ENCODE measurements at regions not wholly inside any gene's neighbourhood (a gene's known extent, or its start where the extent isn't known, plus 50 kb on each side); places are given as distances from the start of the nearest gene placed in this dataset.
"Not testable (repeated sequence)": the region's sequence is repeated elsewhere in the genome, so short reads cannot be mapped to it uniquely, and the experiment has no call there.

- H3K27me3 ChIP-seq (ENCODE audit: control insufficient read depth, insufficient read depth, low read length) = no peaks in the 10 kb centered on the region
- DNase-seq (no peak), ATAC-seq (ENCODE audit: low read depth in 2 of 2) (no peak)
- peaks cover 0 to 2% (median 0%) of the 10 kb centered on the region in 4 donors for H3K4me1 Mint-ChIP-seq
- peaks cover 4% of the 10 kb centered on the region for H3K27me3 Mint-ChIP-seq
- peaks cover 0 to 15% (median 9%) of the 10 kb centered on the region in 7 donors for H3K9me3 Mint-ChIP-seq
- H3K27ac Mint-ChIP-seq = no peak overlapping the region
- peaks cover 16% of the 10 kb centered on the region for H3K36me3 Mint-ChIP-seq
- H3K36me3 ChIP-seq (ENCODE audit: control insufficient read depth, insufficient read depth, low read length) = no peaks in the 10 kb centered on the region
- H3K27ac ChIP-seq (ENCODE audit: insufficient read depth, low read length, poor library complexity, severe bottlenecking) = no peak overlapping the region
- peaks cover 11 to 16% of the 10 kb centered on the region in 2 experiments for H3K9me3 ChIP-seq (ENCODE audit: control insufficient read depth in 2 of 2, low read length in 2 of 2)
- H3K4me3 ChIP-seq (ENCODE audit: low read depth, low read length) = no peak overlapping the region
- no peaks in the 10 kb centered on the region for H3K4me1 ChIP-seq (ENCODE audit: control insufficient read depth, insufficient read depth, low read length, poor library complexity, severe bottlenecking)
- H3K4me3 Mint-ChIP-seq = no peak overlapping the region
Measured at GRCh38 chr6:158900663-158901312, 81.6 kb upstream of the EZR start.

- H3K27ac ChIP-seq (ENCODE audit: insufficient read depth, low read length, poor library complexity, severe bottlenecking) = no peak overlapping the region
- Mint-ChIP-seq H3K4me3 (no peak overlapping the region), H3K27ac (no peak overlapping the region), H3K36me3 (peaks cover 6% of the 10 kb centered on the region), H3K27me3 (no peaks in the 10 kb centered on the region), H3K4me1 (peaks cover 0 to 2% (median 0%) of the 10 kb centered on the region in 4 donors), H3K9me3 (no peaks in the 10 kb centered on the region)
- H3K27me3 ChIP-seq (ENCODE audit: control insufficient read depth, insufficient read depth, low read length) = no peaks in the 10 kb centered on the region
- no peaks in the 10 kb centered on the region for H3K9me3 ChIP-seq (ENCODE audit: control insufficient read depth in 2 of 2, low read length in 2 of 2)
- no peak for DNase-seq
- no peaks in the 10 kb centered on the region for H3K36me3 ChIP-seq (ENCODE audit: control insufficient read depth, insufficient read depth, low read length)
- H3K4me3 ChIP-seq (ENCODE audit: low read depth, low read length) = no peak overlapping the region
- no peaks in the 10 kb centered on the region for H3K4me1 ChIP-seq (ENCODE audit: control insufficient read depth, insufficient read depth, low read length, poor library complexity, severe bottlenecking)
- no peak for ATAC-seq (ENCODE audit: low read depth in 2 of 2)
Measured at GRCh38 chr6:158897236-158897635, 78.1 kb upstream of the EZR start.

DNA sequence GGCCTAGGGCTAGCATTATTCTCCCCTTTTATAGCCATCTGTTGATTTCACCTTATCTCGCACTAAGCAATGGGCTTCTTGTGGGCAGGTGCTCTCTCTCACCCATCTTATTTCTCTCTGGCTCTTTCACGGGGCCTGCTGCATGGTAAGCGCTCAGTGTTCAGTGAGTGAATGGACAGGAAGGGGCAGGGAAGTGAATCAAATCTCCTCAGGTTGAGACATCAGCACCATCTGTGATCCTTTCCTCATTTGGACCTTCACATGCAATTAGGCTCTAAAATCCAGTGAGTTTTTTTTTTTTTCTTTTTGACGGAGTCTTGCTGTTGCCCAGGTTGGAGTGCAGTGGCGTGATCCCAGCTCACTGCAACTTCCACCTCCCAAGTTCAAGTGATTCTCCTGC, 76.5 kb upstream of the EZR start:
- Histone ChIP-seq H3K4me3 (ENCODE audit: low read depth, low read length) (no peak overlapping the region), H3K4me1 (ENCODE audit: control insufficient read depth, insufficient read depth, low read length, poor library complexity, severe bottlenecking) (no peaks in the 10 kb centered on the region), H3K27me3 (ENCODE audit: control insufficient read depth, insufficient read depth, low read length) (no peaks in the 10 kb centered on the region), H3K27ac (ENCODE audit: insufficient read depth, low read length, poor library complexity, severe bottlenecking) (no peak overlapping the region), H3K36me3 (ENCODE audit: control insufficient read depth, insufficient read depth, low read length) (no peaks in the 10 kb centered on the region), H3K9me3 (ENCODE audit: control insufficient read depth in 2 of 2, low read length in 2 of 2) (no peaks in the 10 kb centered on the region)
- Mint-ChIP-seq H3K4me3 (no peak overlapping the region), H3K4me1 (peaks cover 0 to 2% (median 0%) of the 10 kb centered on the region in 4 donors), H3K36me3 (peaks cover 6% of the 10 kb centered on the region), H3K27ac (no peak overlapping the region), H3K9me3 (no peaks in the 10 kb centered on the region), H3K27me3 (no peaks in the 10 kb centered on the region)
- no peak for ATAC-seq (ENCODE audit: low read depth in 2 of 2)
- no peak for DNase-seq

DNA sequence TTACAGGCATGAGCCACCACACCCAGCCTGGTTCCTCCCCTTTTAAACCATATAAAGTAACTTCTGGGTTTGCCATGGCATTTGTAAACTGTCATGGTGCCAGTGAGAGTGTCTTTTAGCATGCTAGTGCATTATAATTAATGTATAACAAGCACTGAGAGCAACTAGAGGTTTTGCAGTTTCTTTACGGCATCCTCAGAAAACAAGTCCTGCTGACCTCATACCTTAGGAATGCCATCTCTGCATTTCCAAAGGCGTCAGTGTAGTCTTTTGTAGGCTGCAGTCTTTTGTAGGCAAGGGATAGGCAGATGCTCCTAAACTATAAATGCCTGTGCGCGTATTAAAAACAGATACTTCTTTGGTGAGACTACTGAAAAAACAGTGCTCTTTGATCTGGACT, 75.0 kb upstream of the EZR start:
- H3K36me3 ChIP-seq (ENCODE audit: control insufficient read depth, insufficient read depth, low read length) = no peaks in the 10 kb centered on the region
- DNase-seq = no peak
- no peaks in the 10 kb centered on the region for H3K27me3 ChIP-seq (ENCODE audit: control insufficient read depth, insufficient read depth, low read length)
- no peak overlapping the region for H3K27ac Mint-ChIP-seq
- no peaks in the 10 kb centered on the region for H3K9me3 ChIP-seq (ENCODE audit: control insufficient read depth in 2 of 2, low read length in 2 of 2)
- H3K27me3 Mint-ChIP-seq = no peaks in the 10 kb centered on the region
- H3K4me1 ChIP-seq (ENCODE audit: control insufficient read depth, insufficient read depth, low read length, poor library complexity, severe bottlenecking) = no peaks in the 10 kb centered on the region
- H3K4me3 Mint-ChIP-seq = no peak overlapping the region
- peaks cover 6% of the 10 kb centered on the region for H3K36me3 Mint-ChIP-seq
- no peaks in the 10 kb centered on the region for H3K9me3 Mint-ChIP-seq
- no peak overlapping the region for H3K27ac ChIP-seq (ENCODE audit: insufficient read depth, low read length, poor library complexity, severe bottlenecking)
- no peak for ATAC-seq (ENCODE audit: low read depth in 2 of 2)
- no peak overlapping the region for H3K4me3 ChIP-seq (ENCODE audit: low read depth, low read length)
- peaks cover 0 to 2% (median 0%) of the 10 kb centered on the region in 4 donors for H3K4me1 Mint-ChIP-seq

DNA sequence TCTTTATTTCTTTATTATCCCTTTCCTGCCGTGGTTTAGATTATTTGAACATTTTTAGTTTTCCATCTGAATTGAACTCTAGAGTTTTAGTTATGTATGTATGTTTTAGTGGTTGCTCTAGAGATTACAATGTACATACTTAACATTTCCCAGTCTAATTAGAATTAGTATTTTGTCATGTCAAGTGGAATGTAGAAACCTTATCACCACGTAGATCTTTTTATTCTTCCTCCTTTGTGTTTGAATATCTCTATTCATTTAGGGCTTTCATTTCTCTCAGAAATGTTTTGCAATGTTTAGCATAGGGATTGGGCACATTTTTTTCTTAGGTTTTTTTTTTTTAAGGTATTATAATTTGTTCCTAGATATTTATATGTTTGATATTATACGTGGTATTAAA, 73.1 kb upstream of the EZR start:
- Histone ChIP-seq H3K27ac (ENCODE audit: insufficient read depth, low read length, poor library complexity, severe bottlenecking) (no peak overlapping the region), H3K27me3 (ENCODE audit: control insufficient read depth, insufficient read depth, low read length) (no peaks in the 10 kb centered on the region), H3K4me1 (ENCODE audit: control insufficient read depth, insufficient read depth, low read length, poor library complexity, severe bottlenecking) (no peaks in the 10 kb centered on the region), H3K4me3 (ENCODE audit: low read depth, low read length) (no peak overlapping the region), H3K9me3 (ENCODE audit: control insufficient read depth in 2 of 2, low read length in 2 of 2) (no peaks in the 10 kb centered on the region), H3K36me3 (ENCODE audit: control insufficient read depth, insufficient read depth, low read length) (no peaks in the 10 kb centered on the region)
- peaks cover 0 to 2% (median 0%) of the 10 kb centered on the region in 4 donors for H3K4me1 Mint-ChIP-seq
- ATAC-seq (ENCODE audit: low read depth in 2 of 2) = no peak
- no peak for DNase-seq
- no peaks in the 10 kb centered on the region for H3K27me3 Mint-ChIP-seq
- H3K36me3 Mint-ChIP-seq = no peaks in the 10 kb centered on the region
- no peaks in the 10 kb centered on the region for H3K9me3 Mint-ChIP-seq
- no peak overlapping the region for H3K27ac Mint-ChIP-seq
- no peak overlapping the region for H3K4me3 Mint-ChIP-seq

DNA sequence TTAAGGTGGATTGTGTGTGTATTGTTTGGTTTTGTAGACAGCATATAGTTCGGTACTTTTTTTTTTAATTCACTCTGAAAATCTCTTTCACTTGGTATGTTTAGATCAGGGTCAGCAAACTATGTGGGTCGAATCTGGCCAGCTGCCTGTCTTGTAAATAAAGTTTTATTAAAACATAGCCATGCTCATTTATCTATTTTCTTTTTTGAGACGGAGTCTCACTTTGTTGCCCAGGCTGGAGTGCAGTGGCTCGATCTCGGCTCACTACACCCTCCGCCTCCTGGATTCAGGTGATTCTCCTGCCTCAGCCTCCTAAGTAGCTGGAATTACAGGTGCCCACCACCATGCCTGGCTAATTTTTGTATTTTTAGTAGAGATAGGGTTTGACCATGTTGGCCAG, 72.4 kb upstream of the EZR start:
- not testable (repeated sequence) for H3K36me3 Mint-ChIP-seq; ATAC-seq (ENCODE audit: low read depth in 2 of 2); H3K4me1 Mint-ChIP-seq; H3K4me1 ChIP-seq (ENCODE audit: control insufficient read depth, insufficient read depth, low read length, poor library complexity, severe bottlenecking); H3K27me3 Mint-ChIP-seq; H3K27me3 ChIP-seq (ENCODE audit: control insufficient read depth, insufficient read depth, low read length); H3K4me3 Mint-ChIP-seq; DNase-seq; H3K27ac ChIP-seq (ENCODE audit: insufficient read depth, low read length, poor library complexity, severe bottlenecking); H3K9me3 ChIP-seq (ENCODE audit: control insufficient read depth in 2 of 2, low read length in 2 of 2); H3K36me3 ChIP-seq (ENCODE audit: control insufficient read depth, insufficient read depth, low read length); H3K9me3 Mint-ChIP-seq; H3K4me3 ChIP-seq (ENCODE audit: low read depth, low read length)
- H3K27ac Mint-ChIP-seq = peak overlapping the region in 1 of 3 donors; percentile 66

- H3K4me1 ChIP-seq (ENCODE audit: control insufficient read depth, insufficient read depth, low read length, poor library complexity, severe bottlenecking); H3K4me1 Mint-ChIP-seq; H3K9me3 Mint-ChIP-seq; H3K36me3 Mint-ChIP-seq; ATAC-seq (ENCODE audit: low read depth in 2 of 2); DNase-seq; H3K9me3 ChIP-seq (ENCODE audit: control insufficient read depth in 2 of 2, low read length in 2 of 2); H3K36me3 ChIP-seq (ENCODE audit: control insufficient read depth, insufficient read depth, low read length); H3K27ac ChIP-seq (ENCODE audit: insufficient read depth, low read length, poor library complexity, severe bottlenecking); H3K4me3 Mint-ChIP-seq; H3K4me3 ChIP-seq (ENCODE audit: low read depth, low read length); H3K27me3 ChIP-seq (ENCODE audit: control insufficient read depth, insufficient read depth, low read length); H3K27me3 Mint-ChIP-seq: not testable (repeated sequence)
- H3K27ac Mint-ChIP-seq = peak overlapping the region in 1 of 3 donors; percentile 40
Measured at GRCh38 chr6:158888171-158888570, 69.0 kb upstream of the EZR start.

DNA sequence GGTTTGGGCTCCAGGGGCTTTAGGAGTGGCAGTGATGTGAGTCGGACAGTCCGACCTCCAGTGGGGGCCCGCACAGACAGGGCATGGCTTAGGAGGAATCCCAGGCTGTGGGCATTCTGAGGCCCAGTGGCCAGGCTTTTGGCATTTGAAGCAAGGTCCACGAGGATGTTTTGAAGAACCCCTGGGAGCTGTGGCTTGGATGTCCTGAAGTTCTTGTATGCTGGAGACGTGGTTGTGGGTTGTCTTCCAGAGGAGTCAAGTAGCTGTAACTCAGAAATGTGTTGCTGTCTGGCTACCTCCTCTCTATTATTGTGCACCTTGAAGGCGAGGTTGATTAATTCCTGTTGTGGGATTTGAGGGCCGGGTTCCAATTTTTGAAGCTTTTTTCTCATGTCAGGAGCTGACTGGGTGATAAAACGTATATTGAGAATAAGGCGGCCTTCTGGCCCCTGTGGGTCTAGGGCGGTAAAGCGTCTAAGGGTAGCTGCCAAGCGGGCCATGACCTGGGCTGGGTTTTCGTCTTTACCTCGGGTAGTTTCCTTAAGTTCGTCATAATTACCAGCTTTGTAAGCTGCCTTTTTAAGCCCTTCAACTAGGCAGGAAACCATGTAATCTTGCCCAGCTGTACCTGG, 67.3 kb upstream of the EZR start:
- not testable (repeated sequence) for H3K4me3 Mint-ChIP-seq; H3K27ac Mint-ChIP-seq; H3K9me3 Mint-ChIP-seq; H3K4me1 Mint-ChIP-seq; H3K4me1 ChIP-seq (ENCODE audit: control insufficient read depth, insufficient read depth, low read length, poor library complexity, severe bottlenecking); H3K36me3 Mint-ChIP-seq; H3K27me3 Mint-ChIP-seq; H3K27ac ChIP-seq (ENCODE audit: insufficient read depth, low read length, poor library complexity, severe bottlenecking); H3K27me3 ChIP-seq (ENCODE audit: control insufficient read depth, insufficient read depth, low read length); H3K4me3 ChIP-seq (ENCODE audit: low read depth, low read length); H3K36me3 ChIP-seq (ENCODE audit: control insufficient read depth, insufficient read depth, low read length); ATAC-seq (ENCODE audit: low read depth in 2 of 2); DNase-seq; H3K9me3 ChIP-seq (ENCODE audit: control insufficient read depth in 2 of 2, low read length in 2 of 2)
